ENCODE measurements at regions not wholly inside any gene's neighbourhood (a gene's known extent, or its start where the extent isn't known, plus 50 kb on each side); places are given as distances from the start of the nearest gene placed in this dataset.
"Not testable (repeated sequence)": the region's sequence is repeated elsewhere in the genome, so short reads cannot be mapped to it uniquely, and the experiment has no call there.

DNA sequence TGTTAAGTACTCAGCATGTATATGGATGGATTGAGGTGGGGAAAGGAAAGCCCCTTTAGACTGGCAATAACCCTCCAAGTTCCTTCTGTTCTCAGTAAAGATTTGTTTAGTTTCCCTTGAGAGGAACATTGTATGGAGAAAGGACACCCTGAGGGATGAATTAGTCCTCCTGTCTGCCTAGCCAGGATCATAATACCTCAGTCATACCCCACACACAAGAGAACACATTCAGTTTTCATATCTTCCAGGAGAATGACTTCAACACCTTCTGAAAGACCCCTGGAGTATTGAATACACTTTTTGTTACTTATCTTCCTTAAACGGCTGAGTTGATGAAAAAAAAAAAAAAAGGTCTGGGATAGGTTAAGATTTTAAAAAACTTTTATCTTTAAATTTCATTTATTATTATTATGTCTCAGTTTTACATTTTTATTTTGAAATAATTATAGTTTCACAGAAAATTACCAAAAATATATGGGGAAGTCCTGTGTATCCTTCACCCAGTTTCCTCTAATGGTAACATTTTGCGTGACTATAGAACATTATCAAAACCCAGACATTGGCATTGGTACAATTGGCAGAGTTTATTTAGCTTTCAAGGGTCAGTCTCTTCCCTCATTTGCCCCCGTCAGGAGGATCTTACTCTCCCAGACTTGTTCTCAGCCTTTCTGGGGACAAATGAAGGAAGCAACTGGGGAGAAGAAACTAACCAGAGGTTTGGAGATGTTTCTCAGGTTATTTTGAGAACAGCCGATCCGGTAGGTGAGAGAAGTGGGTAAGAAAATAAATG is 88.0 kb downstream of the ACTBL2 start:
- DNase-seq = no peak

DNA sequence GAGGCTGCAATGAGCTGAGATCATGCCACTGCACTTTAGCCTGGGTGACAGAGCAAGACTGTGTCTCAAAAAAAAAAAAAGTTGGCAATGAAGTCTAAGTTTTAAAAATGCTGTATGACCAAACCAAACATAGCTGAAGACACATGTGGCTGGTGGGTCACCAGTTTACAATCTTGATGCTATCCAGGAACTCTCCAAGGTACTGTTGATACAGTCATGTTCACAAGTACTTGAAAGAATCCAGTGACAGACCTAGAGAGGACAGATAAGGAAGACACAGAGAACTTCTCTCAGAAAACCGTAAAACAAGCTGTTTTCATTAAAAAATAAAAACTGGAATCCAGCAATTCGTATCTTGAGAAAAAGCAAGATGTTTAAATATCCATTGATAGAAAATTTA is 95.7 kb downstream of the ACTBL2 start:
- no peak for DNase-seq

DNA sequence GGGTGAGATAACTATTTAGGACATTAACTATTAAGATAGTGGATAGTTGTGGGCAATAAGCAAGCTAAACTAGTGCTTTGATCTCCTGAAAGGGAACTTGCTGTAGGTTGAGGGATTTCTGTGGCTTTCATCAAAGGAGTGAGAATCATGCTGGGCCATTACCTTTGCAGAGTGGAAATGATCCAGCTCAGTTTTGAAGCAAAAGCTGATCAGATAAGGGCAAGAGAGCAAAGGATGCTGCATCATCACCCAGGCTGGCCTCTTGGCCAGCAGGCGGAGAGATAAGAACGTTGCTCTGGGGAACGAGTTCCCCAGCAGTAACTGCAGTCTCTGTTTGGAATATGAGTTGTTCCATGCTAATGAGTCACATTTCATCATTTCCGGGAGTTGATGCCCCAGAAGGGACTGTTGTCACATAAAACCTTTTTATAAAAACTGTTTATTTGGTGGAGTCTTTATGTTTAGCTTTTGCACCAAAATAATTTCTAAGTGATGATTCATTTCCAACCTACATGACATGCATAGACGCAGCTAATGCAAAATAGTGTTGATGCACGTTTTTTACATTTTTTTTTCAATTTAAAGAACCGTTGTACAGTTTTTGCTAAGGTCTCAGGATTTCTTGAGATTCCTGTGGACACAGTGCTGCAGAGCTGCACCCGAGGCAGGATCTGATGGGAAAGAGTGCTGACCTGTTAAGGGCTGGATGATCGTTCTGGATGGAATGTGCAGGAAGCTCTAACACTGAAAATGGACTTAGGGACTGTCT is 99.3 kb downstream of the ACTBL2 start:
- peak; percentile 75 for DNase-seq

DNA sequence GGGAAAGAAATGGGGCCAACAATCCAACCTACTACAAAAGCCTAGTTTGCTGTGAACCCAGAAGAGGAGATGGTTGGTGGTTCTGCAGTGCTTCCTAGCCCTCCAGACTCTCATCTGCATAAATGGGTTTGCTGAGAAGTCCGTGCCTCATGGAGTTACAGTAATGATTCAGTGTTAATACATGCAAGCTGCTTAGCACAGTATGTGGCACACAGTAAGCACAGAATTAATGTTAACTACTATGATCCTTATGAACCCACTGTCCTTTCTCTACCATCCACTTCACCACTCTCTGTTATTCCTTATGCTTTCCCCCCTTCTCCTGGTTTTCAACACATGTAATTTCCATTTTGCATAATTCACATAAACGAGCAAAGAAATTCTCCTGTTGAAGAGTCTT is 100.0 kb downstream of the ACTBL2 start:
- no peak for DNase-seq

DNA sequence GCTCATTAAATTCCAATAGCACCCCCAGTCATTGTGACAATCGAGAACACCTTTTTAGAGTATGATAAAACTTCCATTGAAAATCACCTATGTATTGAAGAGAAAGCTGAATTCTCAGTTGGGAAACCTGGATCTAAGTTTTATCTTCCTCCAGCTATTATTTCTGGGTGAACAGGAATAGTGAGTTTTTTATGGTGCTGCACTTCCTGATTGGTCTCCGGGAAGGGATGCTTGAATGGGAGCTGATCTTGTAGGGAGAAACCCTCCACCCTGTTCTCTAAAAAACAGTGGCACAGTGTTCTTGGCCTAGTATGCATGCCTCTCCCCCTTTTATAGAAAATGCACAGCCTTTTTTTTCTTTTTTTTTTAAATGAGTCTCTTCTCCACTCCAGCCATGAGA is 112.2 kb downstream of the ACTBL2 start:
- DNase-seq = no peak

GRCh38 chr5:57368010-57368409 is 114.6 kb downstream of the ACTBL2 start:
- DNase-seq = no peak

GRCh38 chr5:57366744-57367143 is 115.9 kb downstream of the ACTBL2 start:
- DNase-seq = no peak

- no peak for DNase-seq
Observed at GRCh38 chr5:57362951-57363350, 119.7 kb downstream of the ACTBL2 start.

GRCh38 chr5:57360871-57361270 is 121.7 kb downstream of the ACTBL2 start:
- DNase-seq = no peak

DNA sequence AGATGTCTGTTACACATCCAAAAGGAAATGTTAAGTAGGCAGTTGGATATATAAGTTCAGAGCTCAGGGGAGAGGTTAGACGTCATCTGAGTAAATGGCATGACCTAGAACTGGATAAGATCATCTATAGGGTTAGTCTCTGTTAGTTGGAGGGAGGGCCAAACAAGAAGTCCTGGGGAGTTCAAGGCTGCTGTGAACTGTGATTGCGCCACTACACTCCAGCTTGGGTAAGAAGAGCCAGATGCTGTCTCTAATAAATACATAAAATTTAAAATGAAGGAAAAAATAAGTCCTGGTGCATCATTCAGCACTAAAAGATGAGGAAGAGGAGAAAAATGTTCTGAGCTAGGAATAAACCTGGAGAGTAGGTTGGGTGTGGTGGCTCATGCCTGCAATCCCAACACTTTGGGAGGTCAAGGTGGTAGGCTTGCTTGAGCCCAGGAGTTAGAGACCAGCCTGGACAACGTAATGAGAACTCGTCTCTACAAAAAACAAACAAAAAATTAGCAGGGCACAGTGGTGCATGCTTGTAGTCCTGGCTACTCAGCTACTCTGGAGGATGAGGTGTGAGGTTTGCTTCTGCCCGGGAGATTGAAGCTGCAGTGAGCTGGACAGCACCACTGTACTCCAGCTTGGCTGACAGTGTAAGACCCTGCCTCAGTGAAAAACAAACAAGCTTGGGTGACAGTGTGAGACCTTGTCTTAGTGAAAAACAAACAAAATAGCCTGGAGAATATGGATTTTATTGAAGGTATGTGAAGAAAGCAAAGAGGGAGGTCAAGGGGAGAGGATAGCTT is 123.6 kb downstream of the ACTBL2 start:
- no peak for DNase-seq

- DNase-seq = not testable (repeated sequence)
Observed at GRCh38 chr5:57356850-57357249, 125.8 kb downstream of the ACTBL2 start.

DNA sequence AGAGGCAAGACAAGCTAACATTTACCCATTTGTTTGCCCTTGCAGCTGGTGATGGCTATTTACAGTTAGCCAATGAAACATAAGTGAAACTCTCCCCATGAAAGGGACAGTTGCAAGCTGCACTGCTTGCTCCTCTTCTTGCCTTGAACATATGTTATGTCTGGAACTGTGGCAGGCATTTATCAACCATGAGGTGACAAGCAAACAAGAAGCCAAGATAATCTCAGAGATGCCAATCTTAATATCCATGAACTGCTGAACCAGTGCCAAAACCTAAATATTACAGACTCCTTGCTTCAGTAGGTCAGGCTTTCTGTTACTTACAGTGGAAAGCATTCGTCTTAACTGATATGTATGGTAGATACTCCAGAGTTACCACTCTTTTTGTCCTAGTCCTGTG is 133.4 kb downstream of the ACTBL2 start:
- no peak for DNase-seq

DNA sequence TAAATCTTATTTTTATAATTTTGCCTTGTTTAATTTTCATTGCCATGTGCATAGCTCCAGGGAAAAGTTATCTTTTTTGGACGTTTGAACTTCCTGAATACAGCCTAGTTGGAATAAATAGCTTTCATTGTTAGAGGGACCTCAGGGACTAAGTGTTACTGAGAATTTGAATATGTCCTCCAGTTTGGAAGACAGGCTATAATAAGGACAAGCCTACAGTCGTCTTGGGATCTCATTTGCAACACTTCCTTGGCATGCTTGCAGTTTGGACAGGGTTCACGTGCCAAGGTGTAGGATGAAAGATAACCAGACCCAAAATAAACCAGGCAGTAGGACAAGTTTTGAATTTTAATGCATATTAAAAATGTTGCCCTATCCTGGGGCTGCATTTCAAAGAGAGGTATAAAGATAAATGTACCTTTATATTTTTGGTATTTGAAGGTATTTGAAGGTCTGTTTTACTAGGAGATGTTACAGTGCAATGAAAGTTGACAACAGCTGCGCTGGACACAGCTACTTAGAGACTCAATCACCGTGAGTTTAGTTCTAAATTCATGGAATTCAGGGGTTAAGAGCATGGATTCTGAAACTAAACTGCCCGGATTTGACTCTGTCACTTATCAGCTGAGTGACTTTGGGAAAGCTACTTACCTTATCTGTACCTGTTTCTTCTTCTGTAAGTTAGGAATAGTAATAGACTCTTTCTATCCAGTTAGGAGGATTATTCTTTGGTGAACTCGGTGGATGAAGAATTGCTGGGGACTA is 134.1 kb downstream of the ACTBL2 start:
- DNase-seq = no peak

GRCh38 chr5:57346328-57346727 is 136.3 kb downstream of the ACTBL2 start:
- DNase-seq = no peak

DNA sequence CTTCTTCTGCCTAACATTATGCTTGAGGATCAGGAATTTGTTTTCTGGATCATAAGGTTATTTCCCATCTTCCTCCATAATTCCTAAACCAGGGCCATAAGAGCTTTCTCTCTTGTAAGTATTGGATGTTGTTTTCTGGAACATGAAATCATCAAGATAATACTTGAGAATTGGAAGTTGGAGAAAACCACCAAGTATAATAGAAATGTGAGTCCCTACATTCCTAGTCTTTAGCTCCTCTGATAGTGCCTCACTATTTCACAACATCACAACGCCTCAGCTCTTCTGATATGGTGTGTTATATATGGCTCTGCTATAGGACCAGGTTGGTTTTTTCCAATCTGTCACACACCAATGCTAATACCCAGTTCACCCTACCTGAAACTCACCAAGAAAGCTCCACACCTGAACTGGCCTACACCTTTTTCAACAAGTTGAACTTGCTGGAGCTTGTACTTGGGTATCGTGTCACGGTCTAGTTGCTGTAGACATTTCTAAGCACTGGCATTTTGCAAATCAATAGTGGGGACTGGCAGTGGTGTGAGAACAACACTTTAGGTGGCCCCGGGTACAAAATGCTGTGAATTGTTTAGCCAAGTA is 141.1 kb downstream of the ACTBL2 start:
- no peak for DNase-seq

DNA sequence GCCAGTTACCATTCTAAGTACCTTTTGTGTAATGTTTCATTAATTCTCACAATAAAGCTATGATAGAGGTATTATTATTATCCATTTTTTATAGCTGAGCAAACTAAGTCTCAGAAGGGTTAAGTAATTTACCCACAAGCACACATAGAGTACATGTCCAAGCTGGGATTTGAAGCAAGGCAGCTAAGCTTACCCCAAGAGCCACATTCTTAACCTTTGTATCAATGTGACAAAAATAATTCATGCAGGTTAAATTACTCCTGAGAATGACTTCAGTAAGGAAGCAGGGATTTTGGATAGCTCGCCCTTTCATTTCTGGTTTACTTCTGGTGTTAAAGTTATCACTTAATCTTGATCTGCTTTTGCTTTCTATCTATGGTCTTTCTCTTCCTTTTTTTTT is 141.9 kb downstream of the ACTBL2 start:
- no peak for DNase-seq

GRCh38 chr5:57339521-57339920 is 143.1 kb downstream of the ACTBL2 start:
- no peak for DNase-seq

DNA sequence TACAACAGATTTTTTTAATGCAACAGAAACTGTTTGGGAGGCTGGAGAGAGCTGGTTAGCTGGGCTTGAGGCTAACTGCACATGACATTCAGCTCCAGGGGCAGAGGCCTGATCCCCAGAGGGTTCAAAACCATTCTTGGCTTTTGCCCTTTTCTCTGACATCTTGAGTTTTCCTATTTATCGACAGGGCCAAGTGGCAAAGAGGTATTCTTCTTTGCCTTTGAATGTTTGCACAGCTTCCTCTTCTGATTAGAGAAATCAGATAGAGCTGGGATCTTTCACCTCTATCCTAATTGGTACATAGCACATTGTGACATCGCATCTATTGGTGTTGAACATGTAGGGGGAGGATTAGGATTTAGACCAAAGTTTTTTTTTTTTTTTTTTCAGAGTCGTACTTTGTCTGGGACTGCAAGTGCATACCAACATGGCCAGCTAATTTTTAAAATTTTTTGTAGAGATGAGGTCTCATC is 143.7 kb downstream of the ACTBL2 start:
- DNase-seq = no peak

GRCh38 chr5:57338068-57338867 is 144.3 kb downstream of the ACTBL2 start:
- DNase-seq = no peak

DNA sequence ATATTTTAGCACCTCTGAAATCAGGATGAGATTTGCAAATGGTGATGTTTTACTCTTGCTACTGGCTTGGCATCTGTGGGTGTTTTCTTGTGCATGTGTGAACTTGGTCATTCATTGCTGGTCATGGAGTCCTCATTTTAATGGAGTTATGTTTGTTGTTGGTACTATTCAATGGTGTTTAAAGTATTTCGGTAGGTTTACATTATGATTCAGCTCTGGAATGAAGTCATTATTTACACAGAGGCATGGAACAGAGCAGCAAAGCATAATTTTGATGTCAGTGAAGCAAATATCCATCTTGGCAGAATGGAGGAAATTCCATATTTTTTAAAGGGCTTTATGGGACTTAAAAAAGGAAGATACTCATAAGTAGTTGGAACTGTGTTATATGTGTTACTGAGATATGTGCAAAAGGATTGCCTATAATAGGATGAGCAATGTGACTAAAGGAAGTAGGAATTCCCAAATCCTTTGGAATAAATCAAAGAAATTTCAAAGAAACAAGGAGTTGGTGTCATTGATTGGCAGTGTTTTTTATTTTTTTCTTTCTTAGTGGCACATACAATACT is 147.4 kb downstream of the ACTBL2 start:
- DNase-seq = no peak

- no peak for DNase-seq
Observed at GRCh38 chr5:57334475-57334874, 148.1 kb downstream of the ACTBL2 start.
